Ovary (tissue), 7 donors: ENCODE measurements at regions not wholly inside any gene's neighbourhood (a gene's known extent, or its start where the extent isn't known, plus 50 kb on each side); places are given as distances from the start of the nearest gene placed in this dataset.

ENCODE experiments used
- DNase-seq, 5 donors: peaks; one replicate each; pipeline ENCODE4 v3.0.0-alpha.2; 2019 to 2020
- H3K27ac ChIP-seq, 2 donors: fragments of 200-600 bp; one replicate each; pipeline versions ENCODE4 v1.5.1 to v1.8.0; 2019 to 2022
- H3K27me3 ChIP-seq: fragments of 200-600 bp; one replicate; pipeline ENCODE4 v1.8.0; 2022
- H3K36me3 ChIP-seq: fragments of 200-600 bp; sonication (generic); one replicate; pipeline ENCODE4 v1.5.1; 2019
- H3K4me1 ChIP-seq: one replicate; pipeline ENCODE4 v1.8.1; 2013; ENCODE audit warnings: mild to moderate bottlenecking, moderate library complexity; ENCODE audit not compliant: insufficient read depth
- H3K4me3 ChIP-seq: fragments of 200-600 bp; sonication (generic); one replicate; pipeline ENCODE4 v1.5.1; 2017
- H3K9me3 ChIP-seq, 2 donors: fragments of 200-600 bp in 1 of 2; sonication (generic) in 1 of 2; one replicate each; pipeline versions ENCODE4 v1.5.1 to v1.8.1; 2013 to 2019; ENCODE audit warnings: mild to moderate bottlenecking in 1 of 2, moderate library complexity in 1 of 2
- CTCF ChIP-seq, 3 donors: fragments of 450-650 bp in 2 of 3; fragments of 200-600 bp in 1 of 3; IDR thresholded peaks; one replicate each; pipeline versions ENCODE4 v1.5.1 to v1.8.0; 2016 to 2022; ENCODE audit warnings: antibody characterized with exemption in 3 of 3, mild to moderate bottlenecking in 1 of 3
- EP300 ChIP-seq: sonication (generic); formaldehyde crosslinking; IDR thresholded peaks from one replicate; pipeline ENCODE4 v1.6.1; 2017; ENCODE audit warnings: antibody characterized with exemption
- POLR2A ChIP-seq: fragments of 450-650 bp; IDR thresholded peaks from one replicate; pipeline ENCODE4 v1.6.1; 2017; ENCODE audit warnings: antibody characterized with exemption, mild to moderate bottlenecking, moderate library complexity
- WGBS, 3 donors: extraction: QIAGEN DNeasy Blood & Tissue Kit in 1 of 3; methylation state at CpG; one replicate each; pipeline versions ENCODE4 v1.1.5 to v1.1.7; 2013 to 2017; 5-methylcytosine and 5-hydroxymethylcytosine counted together
- intact Hi-C, 4 donors: fragments of 100-400 bp; cut with DNase I; formaldehyde crosslinking; loops; one replicate each; pipeline versions ENCODE4 v1.11.0 to v1.15.1; 2022 to 2023
- donor health status: DM: no; HTN: no; CAD: no; lungs with moderate emphysema.
- donor health status: DM: no; HTN: no; CAD: no.
- donor health status: Bipolar disorder and iron deficiency.
- donor health status: DM: no; HTN: no; CAD: no.
- donor health status: DM: yes; HTN: yes; CAD: no.

GRCh38 chr6:109891924-109892323 lies 86.2 kb upstream of the GPR6 start:
- no peaks in the 10 kb centered on the region for H3K4me1 ChIP-seq
- intact Hi-C loops, result loop anchor here in 1 of 4 donors (10.0 kb wide), 1 partner anchor 143 kb away; no protein-coding TSS in a partner anchor
- no peak overlapping the region for H3K4me3 ChIP-seq
- WGBS, 3 donors, result 92 to 94% (median 93%) methylated on average over 5 of the region's 5 CpGs
- DNase-seq, result no peak
- no peak for TF ChIP-seq CTCF (IDR thresholded peaks at IDR 0.05)
- no peak for TF ChIP-seq POLR2A
- TF ChIP-seq EP300, result no peak
- no peak overlapping the region for H3K27ac ChIP-seq
- no peaks in the 10 kb centered on the region for H3K9me3 ChIP-seq
- no peaks in the 10 kb centered on the region for H3K36me3 ChIP-seq
- no peaks in the 10 kb centered on the region for H3K27me3 ChIP-seq

GRCh38 chr6:109892451-109893435 lies 85.4 kb upstream of the GPR6 start:
- 64 to 66% (median 66%) methylated on average over 11 of the region's 11 CpGs for WGBS, 3 donors
- no peak overlapping the region for H3K4me3 ChIP-seq
- TF ChIP-seq EP300 (no peak), CTCF (IDR thresholded peaks at IDR 0.05) (no peak), POLR2A (no peak)
- no peaks in the 10 kb centered on the region for H3K9me3 ChIP-seq
- H3K27ac ChIP-seq, result no peak overlapping the region
- intact Hi-C loops, result loop anchor here in 1 of 4 donors (10.0 kb wide), 1 partner anchor 142 kb away; no protein-coding TSS in a partner anchor
- no peaks in the 10 kb centered on the region for H3K27me3 ChIP-seq
- no peaks in the 10 kb centered on the region for H3K36me3 ChIP-seq
- H3K4me1 ChIP-seq, result no peaks in the 10 kb centered on the region
- DNase-seq, result no peak

GRCh38 chr6:109893606-109894005 lies 84.5 kb upstream of the GPR6 start:
- no peak overlapping the region for H3K27ac ChIP-seq
- no peaks in the 10 kb centered on the region for H3K27me3 ChIP-seq
- 95 to 99% (median 97%) methylated on average over 4 of the region's 4 CpGs for WGBS, 3 donors
- H3K4me1 ChIP-seq, result no peaks in the 10 kb centered on the region
- H3K36me3 ChIP-seq, result no peaks in the 10 kb centered on the region
- no peak for TF ChIP-seq CTCF (IDR thresholded peaks at IDR 0.05)
- TF ChIP-seq EP300, result no peak
- no peak for TF ChIP-seq POLR2A
- no peak for DNase-seq
- intact Hi-C loops, result loop anchor here in 1 of 4 donors (10.0 kb wide), 1 partner anchor 141 kb away; no protein-coding TSS in a partner anchor
- no peak overlapping the region for H3K4me3 ChIP-seq
- no peaks in the 10 kb centered on the region for H3K9me3 ChIP-seq

- Histone ChIP-seq H3K27me3 (no peaks in the 10 kb centered on the region), H3K27ac (no peak overlapping the region), H3K4me3 (no peak overlapping the region), H3K36me3 (no peaks in the 10 kb centered on the region), H3K9me3 (no peaks in the 10 kb centered on the region), H3K4me1 (no peaks in the 10 kb centered on the region)
- intact Hi-C loops, result loop anchor here in 1 of 4 donors (10.0 kb wide), 1 partner anchor 141 kb away; no protein-coding TSS in a partner anchor
- TF ChIP-seq CTCF (IDR thresholded peaks at IDR 0.05) (no peak), POLR2A (no peak), EP300 (no peak)
- WGBS, 3 donors, result 95 to 97% (median 96%) methylated on average over 5 of the region's 5 CpGs
- DNase-seq, result no peak
Observed at GRCh38 chr6:109894181-109894580, 83.9 kb upstream of the GPR6 start.
